ENCODE measurements at regions not wholly inside any gene's neighbourhood (a gene's known extent, or its start where the extent isn't known, plus 50 kb on each side); places are given as distances from the start of the nearest gene placed in this dataset.

GRCh38 chr5:125341436-125341835 is 595.0 kb upstream of the ZNF608 start:
- no peak for TF ChIP-seq CTCF (IDR thresholded peaks at IDR 0.05)
- no peak for TF ChIP-seq POLR2A (IDR thresholded peaks at IDR 0.05)
